SK-MEL-5 (cell line): ENCODE measurements at regions not wholly inside any gene's neighbourhood (a gene's known extent, or its start where the extent isn't known, plus 50 kb on each side); places are given as distances from the start of the nearest gene placed in this dataset.
"Not testable (repeated sequence)": the region's sequence is repeated elsewhere in the genome, so short reads cannot be mapped to it uniquely, and the experiment has no call there.

Experiments
- DNase-seq: peaks from one replicate; pipeline ENCODE4 v3.0.0-alpha.2; 2016; ENCODE audit warnings: low read depth, low spot score
- in situ Hi-C: cut with HindIII; loops from 2 replicates; pipeline ENCODE4 v1.10.0; 2016; ENCODE audit warnings: low sequenced_read_pairs, high pct_unique_total_duplicates, low pct_unique_long_range_greater_than_20kb

- in situ Hi-C loops = no loop called here
- DNase-seq = no peak
Observed at GRCh38 chr14:106778986-106779385, 1252.6 kb downstream of the TMEM121 start.

DNA sequence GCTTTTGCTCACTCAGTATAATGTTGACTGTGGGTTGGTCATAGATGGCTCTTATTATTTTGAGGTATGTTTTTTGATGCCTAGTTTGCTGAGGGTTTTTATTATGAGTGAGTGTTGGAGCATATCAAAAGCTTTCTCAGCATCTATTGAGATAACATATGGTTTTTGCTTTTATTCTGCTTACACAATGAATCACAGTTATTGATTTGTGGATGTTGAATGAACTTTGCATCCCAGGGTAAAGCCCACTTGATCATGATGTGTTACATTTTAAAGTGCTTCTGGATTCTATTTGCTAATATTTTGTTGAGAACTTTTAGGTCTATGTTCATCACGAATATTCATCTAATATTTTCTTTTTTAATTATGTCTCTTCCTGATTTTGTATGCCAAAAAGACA is 1260.3 kb downstream of the TMEM121 start:
- in situ Hi-C loops = no loop called here
- no peak for DNase-seq

DNA sequence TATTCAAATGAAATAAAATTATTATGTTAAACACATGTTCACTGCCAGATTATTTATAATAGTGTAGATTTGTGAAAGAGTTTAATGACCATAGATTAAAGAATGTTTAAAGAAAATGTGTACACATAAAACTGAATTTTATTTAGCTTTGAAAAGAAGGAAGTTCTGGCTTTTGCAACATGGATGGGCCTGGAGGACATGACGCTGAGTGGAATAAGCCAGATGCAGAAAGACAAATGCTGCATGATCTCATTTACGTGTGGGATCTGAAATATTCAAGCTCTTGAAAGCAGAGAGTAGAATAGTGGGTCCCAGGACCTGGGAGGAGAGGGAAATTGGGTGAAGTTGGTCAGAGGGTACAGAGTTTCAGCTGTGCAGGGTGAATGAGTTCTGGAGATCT is 1261.2 kb downstream of the TMEM121 start:
- DNase-seq = no peak
- in situ Hi-C loops = no loop called here

GRCh38 chr14:106788534-106788933 is 1262.2 kb downstream of the TMEM121 start:
- in situ Hi-C loops = no loop called here
- DNase-seq = no peak

- DNase-seq = no peak
- in situ Hi-C loops = no loop called here
Observed at GRCh38 chr14:106789318-106789717, 1262.9 kb downstream of the TMEM121 start.

GRCh38 chr14:106790189-106791036 is 1264.0 kb downstream of the TMEM121 start:
- in situ Hi-C loops = no loop called here
- DNase-seq = peak; percentile 70

DNA sequence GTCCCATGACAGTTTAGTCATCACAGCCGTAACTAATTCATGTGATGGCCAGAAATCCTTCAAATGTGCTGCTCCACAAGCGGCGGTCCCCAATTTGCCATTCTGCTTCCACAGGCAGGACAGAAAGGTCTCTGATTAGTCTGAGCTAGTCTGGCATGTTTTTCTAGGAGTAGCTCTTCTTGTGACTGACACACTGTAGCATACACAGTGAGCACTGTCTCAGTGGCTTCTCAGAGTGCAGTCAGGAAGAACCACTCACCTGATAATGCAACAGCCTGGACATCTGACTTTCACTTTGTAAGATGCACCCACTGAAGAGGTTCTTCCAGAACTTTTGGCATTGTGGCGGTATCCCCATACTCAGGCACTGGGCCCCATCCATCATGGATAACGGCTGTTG is 1266.2 kb downstream of the TMEM121 start:
- DNase-seq = no peak
- in situ Hi-C loops = no loop called here

GRCh38 chr14:106798166-106798565 is 1271.8 kb downstream of the TMEM121 start:
- in situ Hi-C loops, DNase-seq: not testable (repeated sequence)

DNA sequence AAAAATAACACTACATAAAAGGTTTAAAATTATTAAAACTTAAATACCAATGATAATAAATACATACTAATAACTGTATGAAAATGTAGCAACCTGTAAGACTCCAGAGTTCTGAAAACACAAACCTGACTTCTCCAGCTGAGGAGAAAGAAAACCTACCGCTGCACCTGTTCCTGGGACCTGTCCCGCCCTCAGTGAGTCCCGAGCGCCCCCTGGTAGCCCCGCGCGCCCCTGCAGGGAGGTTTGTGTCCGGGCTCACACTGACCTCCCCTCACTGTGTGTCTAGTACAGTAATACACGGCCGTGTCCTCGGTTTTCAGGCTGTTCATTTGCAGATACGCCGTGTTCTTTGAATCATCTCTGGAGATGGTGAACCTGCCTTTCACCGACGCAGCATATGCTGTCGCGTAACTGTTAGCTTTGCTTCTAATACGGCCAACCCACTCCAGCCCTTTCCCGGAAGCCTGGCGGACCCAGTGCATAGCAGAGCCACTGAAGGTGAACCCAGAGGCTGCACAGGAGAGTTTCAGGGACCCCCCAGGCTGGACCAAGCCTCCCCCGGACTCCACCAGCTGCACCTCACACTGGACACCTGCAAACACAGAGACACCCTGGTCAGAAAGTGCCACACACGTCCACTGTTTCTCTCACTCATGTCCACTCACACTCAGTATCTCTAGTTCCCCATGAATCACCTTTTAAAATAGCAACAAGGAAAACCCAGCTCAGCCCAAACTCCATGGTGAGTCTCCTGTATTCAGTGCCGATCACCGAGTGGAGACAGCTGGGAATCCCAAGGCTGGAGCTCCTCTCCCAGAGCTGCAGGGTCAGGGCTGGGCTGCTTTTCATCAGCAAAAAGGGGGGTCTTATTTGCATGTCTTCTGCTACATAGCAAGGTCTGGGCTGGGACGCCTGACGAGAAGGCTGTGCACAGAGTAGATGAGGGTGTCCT is 1276.3 kb downstream of the TMEM121 start:
- in situ Hi-C loops = no loop called here
- DNase-seq = no peak

DNA sequence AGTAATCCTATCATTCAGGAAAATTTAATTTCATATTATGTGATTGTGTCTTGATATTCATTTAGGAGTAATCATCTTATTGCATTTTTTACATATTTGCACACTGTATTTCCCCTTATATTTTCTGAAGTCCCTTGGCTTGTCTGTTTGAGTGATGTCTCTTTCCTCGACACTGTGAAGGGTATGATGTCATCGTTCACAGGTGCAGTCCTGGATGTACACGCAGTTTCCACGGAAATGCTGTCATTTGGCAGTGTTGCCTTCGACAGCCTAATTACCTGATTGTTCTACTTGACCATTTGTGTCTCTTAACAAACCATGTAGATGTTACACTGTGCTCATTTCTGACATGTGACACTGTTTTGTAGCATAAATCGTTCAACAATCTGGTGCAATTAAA is 1277.0 kb downstream of the TMEM121 start:
- DNase-seq = no peak
- in situ Hi-C loops = no loop called here

DNA sequence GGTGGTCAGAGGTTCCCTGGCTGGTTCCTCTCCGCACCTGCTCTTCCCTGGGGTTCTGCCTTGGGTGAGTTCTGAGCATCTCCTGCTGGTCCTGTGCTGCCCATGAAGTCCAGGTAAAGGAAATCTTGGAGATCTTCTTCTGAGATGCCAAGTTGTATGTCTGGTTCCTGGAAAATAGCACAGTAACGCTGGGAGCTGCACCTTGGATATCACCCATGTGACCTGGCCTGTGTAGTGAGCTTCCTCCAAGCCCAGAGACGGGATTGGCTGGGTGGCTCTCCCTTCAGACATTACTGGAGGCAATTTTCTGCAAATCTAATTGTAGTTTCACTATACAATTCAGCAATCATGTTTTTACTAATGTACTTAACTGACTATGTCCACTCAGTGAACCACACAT is 1281.1 kb downstream of the TMEM121 start:
- in situ Hi-C loops = no loop called here

GRCh38 chr14:106808458-106808857 is 1282.1 kb downstream of the TMEM121 start:
- in situ Hi-C loops = no loop called here
- no peak for DNase-seq

More for the DNA sequence above, 1281.1 kb downstream of the TMEM121 start:
- no peak for DNase-seq

DNA sequence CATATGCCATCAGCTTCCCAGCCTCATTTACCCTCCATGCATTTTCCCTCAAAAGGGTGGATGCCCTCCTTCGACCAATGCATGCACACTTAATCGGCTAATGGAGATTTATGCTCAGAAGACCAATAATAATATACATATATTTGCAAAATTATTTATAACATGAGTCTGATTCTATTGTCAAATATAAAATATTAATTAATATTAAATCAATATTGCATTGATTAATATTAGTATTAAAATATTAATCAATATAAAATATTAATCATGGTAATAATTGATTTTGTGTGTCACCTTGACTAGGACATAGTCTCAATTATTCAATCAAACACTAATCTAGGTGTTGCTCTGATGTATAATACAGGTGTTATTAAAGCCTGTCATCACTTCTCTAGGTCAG is 1282.5 kb downstream of the TMEM121 start:
- DNase-seq = no peak
- in situ Hi-C loops = no loop called here

DNA sequence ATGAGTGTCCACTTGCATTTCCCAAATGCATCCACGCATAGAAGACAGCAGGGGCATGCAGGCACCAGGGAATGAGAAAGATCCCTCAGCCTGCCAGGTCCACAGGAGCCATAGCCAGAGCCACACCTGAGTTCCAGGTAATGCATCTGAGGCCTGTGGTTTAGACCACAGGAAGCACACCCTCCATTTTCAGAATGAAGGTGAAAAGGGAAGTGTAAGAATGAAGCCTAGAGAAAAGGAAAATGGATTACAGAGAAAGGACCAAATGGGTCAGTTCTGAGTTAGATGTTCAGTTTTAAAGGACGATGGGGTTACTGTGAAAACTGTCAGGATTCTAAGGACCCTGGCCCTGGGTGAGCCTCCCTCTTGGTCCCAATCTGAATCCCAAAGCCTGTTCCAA is 1283.2 kb downstream of the TMEM121 start:
- DNase-seq = no peak
- in situ Hi-C loops = no loop called here

GRCh38 chr14:106810168-106810567 is 1283.8 kb downstream of the TMEM121 start:
- peak; percentile 22 for DNase-seq
- in situ Hi-C loops = not testable (repeated sequence)

DNA sequence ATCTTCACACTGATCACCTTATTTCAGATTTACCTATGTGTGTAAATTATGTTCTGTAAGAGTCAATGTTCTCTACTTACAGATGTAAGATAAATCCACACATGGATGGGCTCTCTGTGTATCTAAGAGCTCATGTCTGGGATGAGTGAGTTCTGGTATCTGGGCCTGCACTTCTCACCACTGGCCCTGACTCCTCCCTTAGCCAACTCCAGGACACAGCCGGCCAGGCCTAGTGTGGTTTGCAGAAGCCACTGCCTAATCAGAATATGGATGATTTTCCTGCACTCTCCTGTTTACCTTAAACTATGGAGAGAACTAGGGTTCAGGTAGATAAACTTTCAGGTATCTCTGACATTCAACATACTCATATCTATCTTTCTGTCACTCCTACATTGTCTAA is 1284.8 kb downstream of the TMEM121 start:
- in situ Hi-C loops = no loop called here
- DNase-seq = no peak

GRCh38 chr14:106812788-106813476 is 1286.5 kb downstream of the TMEM121 start:
- in situ Hi-C loops = no loop called here
- DNase-seq = no peak

- DNase-seq = no peak
- in situ Hi-C loops = no loop called here
Observed at GRCh38 chr14:106813477-106813823, 1287.1 kb downstream of the TMEM121 start.
